SH-SY5Y (cell line): ENCODE measurements at regions not wholly inside any gene's neighbourhood (a gene's known extent, or its start where the extent isn't known, plus 50 kb on each side); places are given as distances from the start of the nearest gene placed in this dataset.

Experiments
- GATA2 ChIP-seq: IDR thresholded peaks from 2 replicates; pipeline ENCODE4 v1.6.1; 2011; ENCODE audit warnings: mild to moderate bottlenecking, low read depth, low read length
- GATA3 ChIP-seq: IDR thresholded peaks from 2 replicates; pipeline ENCODE4 v1.6.1; 2011; ENCODE audit warnings: low read depth, mild to moderate bottlenecking, low read length, moderate library complexity

GRCh38 chr1:98331243-98331642, 330.3 kb upstream of the SNX7 start:
- TF ChIP-seq GATA3 (no peak), GATA2 (no peak)
